ENCODE measurements at regions not wholly inside any gene's neighbourhood (a gene's known extent, or its start where the extent isn't known, plus 50 kb on each side); places are given as distances from the start of the nearest gene placed in this dataset.

GRCh38 chr5:91851670-91852069 is 468.6 kb upstream of the ARRDC3 start:
- Mint-ChIP-seq H3K4me1 (no peaks in the 10 kb centered on the region), H3K36me3 (no peaks in the 10 kb centered on the region), H3K9me3 (peaks cover 0 to 1% (median 0%) of the 10 kb centered on the region in 7 donors), H3K4me3 (no peak overlapping the region), H3K27me3 (no peaks in the 10 kb centered on the region), H3K27ac (no peak overlapping the region)
- Histone ChIP-seq H3K27me3 (ENCODE audit: control insufficient read depth, insufficient read depth, low read length) (no peaks in the 10 kb centered on the region), H3K9me3 (ENCODE audit: control insufficient read depth in 2 of 2, low read length in 2 of 2) (no peaks in the 10 kb centered on the region), H3K4me3 (ENCODE audit: low read depth, low read length) (no peak overlapping the region), H3K36me3 (ENCODE audit: control insufficient read depth, insufficient read depth, low read length) (no peaks in the 10 kb centered on the region), H3K4me1 (ENCODE audit: control insufficient read depth, insufficient read depth, low read length, poor library complexity, severe bottlenecking) (no peaks in the 10 kb centered on the region), H3K27ac (ENCODE audit: insufficient read depth, low read length, poor library complexity, severe bottlenecking) (no peak overlapping the region)
- DNase-seq, result no peak
- ATAC-seq (ENCODE audit: low read depth in 2 of 2), result no peak

- Mint-ChIP-seq H3K36me3 (no peaks in the 10 kb centered on the region), H3K4me3 (no peak overlapping the region), H3K9me3 (no peaks in the 10 kb centered on the region), H3K4me1 (no peaks in the 10 kb centered on the region), H3K27me3 (no peaks in the 10 kb centered on the region), H3K27ac (no peak overlapping the region)
- Histone ChIP-seq H3K27ac (ENCODE audit: insufficient read depth, low read length, poor library complexity, severe bottlenecking) (no peak overlapping the region), H3K9me3 (ENCODE audit: control insufficient read depth in 2 of 2, low read length in 2 of 2) (no peaks in the 10 kb centered on the region), H3K36me3 (ENCODE audit: control insufficient read depth, insufficient read depth, low read length) (no peaks in the 10 kb centered on the region), H3K4me1 (ENCODE audit: control insufficient read depth, insufficient read depth, low read length, poor library complexity, severe bottlenecking) (no peaks in the 10 kb centered on the region), H3K4me3 (ENCODE audit: low read depth, low read length) (no peak overlapping the region), H3K27me3 (ENCODE audit: control insufficient read depth, insufficient read depth, low read length) (no peaks in the 10 kb centered on the region)
- ATAC-seq (ENCODE audit: low read depth in 2 of 2) (no peak), DNase-seq (no peak)
Measured at GRCh38 chr5:91850031-91850430, 466.9 kb upstream of the ARRDC3 start.

- Histone ChIP-seq H3K27me3 (ENCODE audit: control insufficient read depth, insufficient read depth, low read length) (no peaks in the 10 kb centered on the region), H3K4me3 (ENCODE audit: low read depth, low read length) (no peak overlapping the region), H3K9me3 (ENCODE audit: control insufficient read depth in 2 of 2, low read length in 2 of 2) (no peaks in the 10 kb centered on the region), H3K4me1 (ENCODE audit: control insufficient read depth, insufficient read depth, low read length, poor library complexity, severe bottlenecking) (no peaks in the 10 kb centered on the region), H3K36me3 (ENCODE audit: control insufficient read depth, insufficient read depth, low read length) (no peaks in the 10 kb centered on the region), H3K27ac (ENCODE audit: insufficient read depth, low read length, poor library complexity, severe bottlenecking) (no peak overlapping the region)
- ATAC-seq (ENCODE audit: low read depth in 2 of 2) (no peak), DNase-seq (no peak)
- no peak overlapping the region for H3K27ac Mint-ChIP-seq
- no peaks in the 10 kb centered on the region for H3K9me3 Mint-ChIP-seq
- H3K4me3 Mint-ChIP-seq, result no peak overlapping the region
- H3K36me3 Mint-ChIP-seq, result no peaks in the 10 kb centered on the region
- no peaks in the 10 kb centered on the region for H3K27me3 Mint-ChIP-seq
- no peaks in the 10 kb centered on the region for H3K4me1 Mint-ChIP-seq
Measured at GRCh38 chr5:91849069-91849468, 466.0 kb upstream of the ARRDC3 start.

- no peaks in the 10 kb centered on the region for H3K27me3 ChIP-seq (ENCODE audit: control insufficient read depth, insufficient read depth, low read length)
- H3K4me3 ChIP-seq (ENCODE audit: low read depth, low read length), result no peak overlapping the region
- no peaks in the 10 kb centered on the region for H3K36me3 Mint-ChIP-seq
- no peaks in the 10 kb centered on the region for H3K36me3 ChIP-seq (ENCODE audit: control insufficient read depth, insufficient read depth, low read length)
- no peaks in the 10 kb centered on the region for H3K4me1 ChIP-seq (ENCODE audit: control insufficient read depth, insufficient read depth, low read length, poor library complexity, severe bottlenecking)
- no peak for ATAC-seq (ENCODE audit: low read depth in 2 of 2)
- no peaks in the 10 kb centered on the region for H3K27me3 Mint-ChIP-seq
- H3K9me3 ChIP-seq (ENCODE audit: control insufficient read depth in 2 of 2, low read length in 2 of 2), result no peaks in the 10 kb centered on the region
- DNase-seq, result no peak
- no peak overlapping the region for H3K27ac Mint-ChIP-seq
- H3K4me3 Mint-ChIP-seq, result no peak overlapping the region
- H3K4me1 Mint-ChIP-seq, result no peaks in the 10 kb centered on the region
- no peak overlapping the region for H3K27ac ChIP-seq (ENCODE audit: insufficient read depth, low read length, poor library complexity, severe bottlenecking)
- no peaks in the 10 kb centered on the region for H3K9me3 Mint-ChIP-seq
Measured at GRCh38 chr5:91848453-91848852, 465.3 kb upstream of the ARRDC3 start.

GRCh38 chr5:91841423-91841822 is 458.3 kb upstream of the ARRDC3 start:
- Mint-ChIP-seq H3K4me1 (no peaks in the 10 kb centered on the region), H3K4me3 (no peak overlapping the region), H3K27me3 (no peaks in the 10 kb centered on the region), H3K9me3 (peaks cover 0 to 9% (median 0%) of the 10 kb centered on the region in 7 donors), H3K36me3 (no peaks in the 10 kb centered on the region), H3K27ac (no peak overlapping the region)
- DNase-seq (no peak), ATAC-seq (ENCODE audit: low read depth in 2 of 2) (no peak)
- Histone ChIP-seq H3K36me3 (ENCODE audit: control insufficient read depth, insufficient read depth, low read length) (no peaks in the 10 kb centered on the region), H3K4me3 (ENCODE audit: low read depth, low read length) (no peak overlapping the region), H3K4me1 (ENCODE audit: control insufficient read depth, insufficient read depth, low read length, poor library complexity, severe bottlenecking) (no peaks in the 10 kb centered on the region), H3K27me3 (ENCODE audit: control insufficient read depth, insufficient read depth, low read length) (no peaks in the 10 kb centered on the region), H3K9me3 (ENCODE audit: control insufficient read depth in 2 of 2, low read length in 2 of 2) (no peaks in the 10 kb centered on the region), H3K27ac (ENCODE audit: insufficient read depth, low read length, poor library complexity, severe bottlenecking) (no peak overlapping the region)

GRCh38 chr5:91840412-91840811 is 457.3 kb upstream of the ARRDC3 start:
- Histone ChIP-seq H3K36me3 (ENCODE audit: control insufficient read depth, insufficient read depth, low read length) (no peaks in the 10 kb centered on the region), H3K27ac (ENCODE audit: insufficient read depth, low read length, poor library complexity, severe bottlenecking) (no peak overlapping the region), H3K27me3 (ENCODE audit: control insufficient read depth, insufficient read depth, low read length) (no peaks in the 10 kb centered on the region), H3K4me1 (ENCODE audit: control insufficient read depth, insufficient read depth, low read length, poor library complexity, severe bottlenecking) (no peaks in the 10 kb centered on the region), H3K4me3 (ENCODE audit: low read depth, low read length) (no peak overlapping the region), H3K9me3 (ENCODE audit: control insufficient read depth in 2 of 2, low read length in 2 of 2) (no peaks in the 10 kb centered on the region)
- H3K36me3 Mint-ChIP-seq, result no peaks in the 10 kb centered on the region
- ATAC-seq (ENCODE audit: low read depth in 2 of 2) (no peak), DNase-seq (no peak)
- H3K4me3 Mint-ChIP-seq, result no peak overlapping the region
- no peaks in the 10 kb centered on the region for H3K27me3 Mint-ChIP-seq
- H3K27ac Mint-ChIP-seq, result no peak overlapping the region
- H3K4me1 Mint-ChIP-seq, result no peaks in the 10 kb centered on the region
- H3K9me3 Mint-ChIP-seq, result peaks cover 0 to 9% (median 0%) of the 10 kb centered on the region in 7 donors

- H3K4me3 ChIP-seq (ENCODE audit: low read depth, low read length), result no peak overlapping the region
- DNase-seq (no peak), ATAC-seq (ENCODE audit: low read depth in 2 of 2) (no peak)
- no peaks in the 10 kb centered on the region for H3K4me1 ChIP-seq (ENCODE audit: control insufficient read depth, insufficient read depth, low read length, poor library complexity, severe bottlenecking)
- no peaks in the 10 kb centered on the region for H3K4me1 Mint-ChIP-seq
- no peaks in the 10 kb centered on the region for H3K27me3 Mint-ChIP-seq
- no peaks in the 10 kb centered on the region for H3K36me3 Mint-ChIP-seq
- no peaks in the 10 kb centered on the region for H3K27me3 ChIP-seq (ENCODE audit: control insufficient read depth, insufficient read depth, low read length)
- no peak overlapping the region for H3K27ac ChIP-seq (ENCODE audit: insufficient read depth, low read length, poor library complexity, severe bottlenecking)
- no peak overlapping the region for H3K27ac Mint-ChIP-seq
- H3K4me3 Mint-ChIP-seq, result no peak overlapping the region
- H3K9me3 Mint-ChIP-seq, result peaks cover 0 to 14% (median 0%) of the 10 kb centered on the region in 7 donors
- no peaks in the 10 kb centered on the region for H3K36me3 ChIP-seq (ENCODE audit: control insufficient read depth, insufficient read depth, low read length)
- H3K9me3 ChIP-seq (ENCODE audit: control insufficient read depth in 2 of 2, low read length in 2 of 2), result no peaks in the 10 kb centered on the region
Measured at GRCh38 chr5:91839721-91840120, 456.6 kb upstream of the ARRDC3 start.

GRCh38 chr5:91839233-91839632 is 456.1 kb upstream of the ARRDC3 start:
- Histone ChIP-seq H3K27ac (ENCODE audit: insufficient read depth, low read length, poor library complexity, severe bottlenecking) (no peak overlapping the region), H3K4me1 (ENCODE audit: control insufficient read depth, insufficient read depth, low read length, poor library complexity, severe bottlenecking) (no peaks in the 10 kb centered on the region), H3K4me3 (ENCODE audit: low read depth, low read length) (no peak overlapping the region), H3K27me3 (ENCODE audit: control insufficient read depth, insufficient read depth, low read length) (no peaks in the 10 kb centered on the region), H3K36me3 (ENCODE audit: control insufficient read depth, insufficient read depth, low read length) (no peaks in the 10 kb centered on the region), H3K9me3 (ENCODE audit: control insufficient read depth in 2 of 2, low read length in 2 of 2) (no peaks in the 10 kb centered on the region)
- Mint-ChIP-seq H3K27me3 (no peaks in the 10 kb centered on the region), H3K4me3 (no peak overlapping the region), H3K36me3 (no peaks in the 10 kb centered on the region), H3K4me1 (no peaks in the 10 kb centered on the region), H3K9me3 (peaks cover 0 to 14% (median 0%) of the 10 kb centered on the region in 7 donors), H3K27ac (no peak overlapping the region)
- DNase-seq, result no peak
- ATAC-seq (ENCODE audit: low read depth in 2 of 2), result no peak

Measured in CD4-positive, CD25-positive, alpha-beta regulatory T cell (primary cell).